Choroid plexus epithelial cell (primary cell): ENCODE measurements at regions not wholly inside any gene's neighbourhood (a gene's known extent, or its start where the extent isn't known, plus 50 kb on each side); places are given as distances from the start of the nearest gene placed in this dataset.
"Not testable (repeated sequence)": the region's sequence is repeated elsewhere in the genome, so short reads cannot be mapped to it uniquely, and the experiment has no call there.

Experiments used
- DNase-seq: peaks from one replicate; pipeline ENCODE4 v3.0.0-alpha.2; 2010; ENCODE audit warnings: low read depth
- H3K4me3 ChIP-seq: 2 replicates; pipeline ENCODE4 v1.5.1; 2011; ENCODE audit warnings: low read depth, mild to moderate bottlenecking, control low read depth, low read length, moderate library complexity
- CTCF ChIP-seq: conservative IDR thresholded peaks from 2 replicates; pipeline ENCODE4 v1.5.1; 2011; ENCODE audit warnings: low read depth, mild to moderate bottlenecking, control low read depth, inconsistent platforms, low read length, moderate library complexity

- TF ChIP-seq CTCF, result no peak
- no peak overlapping the region for H3K4me3 ChIP-seq
- DNase-seq, result no peak
Measured at GRCh38 chr16:17914168-17914567, 422.4 kb downstream of the NPIPA8 start.

- not testable (repeated sequence) for H3K4me3 ChIP-seq, DNase-seq
Measured at GRCh38 chr16:17911578-17911977, 425.0 kb downstream of the NPIPA8 start.

- DNase-seq, H3K4me3 ChIP-seq: not testable (repeated sequence)
Measured at GRCh38 chr16:17906626-17907025, 429.9 kb downstream of the NPIPA8 start.

- no peak for TF ChIP-seq CTCF
- no peak overlapping the region for H3K4me3 ChIP-seq
- no peak for DNase-seq
Measured at GRCh38 chr16:17901309-17901708, 430.5 kb upstream of the XYLT1 start.

GRCh38 chr16:17899141-17899540, 428.4 kb upstream of the XYLT1 start:
- no peak for TF ChIP-seq CTCF
- no peak overlapping the region for H3K4me3 ChIP-seq
- no peak for DNase-seq

- no peak overlapping the region for H3K4me3 ChIP-seq
- DNase-seq, result no peak
- TF ChIP-seq CTCF, result no peak
Measured at GRCh38 chr16:17887963-17888362, 417.2 kb upstream of the XYLT1 start.

GRCh38 chr16:17885659-17886207, 415.0 kb upstream of the XYLT1 start:
- no peak for DNase-seq
- no peak overlapping the region for H3K4me3 ChIP-seq
- no peak for TF ChIP-seq CTCF

GRCh38 chr16:17877821-17878360, 407.1 kb upstream of the XYLT1 start:
- no peak for DNase-seq
- H3K4me3 ChIP-seq, result no peak overlapping the region
- TF ChIP-seq CTCF, result no peak
